Stomach (tissue), 8 donors: ENCODE measurements at regions not wholly inside any gene's neighbourhood (a gene's known extent, or its start where the extent isn't known, plus 50 kb on each side); places are given as distances from the start of the nearest gene placed in this dataset.

Experiments used
- DNase-seq, 2 donors: peaks; one replicate each; pipeline versions ENCODE4 v3.0.0 to v3.0.0-alpha.2; 2013 to 2019
- H3K27ac ChIP-seq, 5 donors: fragments of 200-600 bp in 4 of 5; sonication (generic) in 4 of 5; one replicate each; pipeline ENCODE4 v1.5.1; 2013 to 2019; ENCODE audit warnings: mild to moderate bottlenecking in 1 of 5, moderate library complexity in 1 of 5
- H3K27me3 ChIP-seq, 3 donors: fragments of 200-600 bp; sonication (generic); one replicate each; pipeline ENCODE4 v1.5.1; 2017 to 2019; ENCODE audit warnings: mixed run types in 1 of 3
- H3K36me3 ChIP-seq, 4 donors: fragments of 200-600 bp; sonication (generic); 1 replicate in 3 of 4; 2 replicates in 1 of 4; pipeline ENCODE4 v1.5.1; 2016 to 2019
- H3K4me1 ChIP-seq, 4 donors: fragments of 200-600 bp; sonication (generic); one replicate each; pipeline ENCODE4 v1.5.1; 2016 to 2019
- H3K4me3 ChIP-seq, 4 donors: fragments of 200-600 bp; sonication (generic) in 3 of 4; one replicate each; pipeline ENCODE4 v1.5.1; 2016 to 2019; ENCODE audit warnings: mild to moderate bottlenecking in 1 of 4
- H3K9me3 ChIP-seq, 4 donors: fragments of 200-600 bp; sonication (generic); one replicate each; pipeline ENCODE4 v1.5.1; 2016 to 2019
- EP300 ChIP-seq: sonication (generic); formaldehyde crosslinking; IDR thresholded peaks from one replicate; pipeline ENCODE4 v1.6.1; 2017; ENCODE audit warnings: antibody characterized with exemption
- POLR2A ChIP-seq, 4 donors: fragments of 450-650 bp; IDR thresholded peaks; one replicate each; pipeline ENCODE4 v1.6.1; 2016; ENCODE audit warnings: antibody characterized with exemption in 4 of 4, control low read depth in 2 of 4, mild to moderate bottlenecking in 1 of 4, moderate library complexity in 1 of 4
- POLR2AphosphoS5 ChIP-seq, 3 donors: sonication (generic); formaldehyde crosslinking; IDR thresholded peaks; one replicate each; pipeline ENCODE4 v1.6.1; 2016; ENCODE audit warnings: antibody characterized with exemption in 3 of 3
- WGBS, 5 donors: extraction: QIAGEN DNeasy Blood & Tissue Kit in 3 of 5; methylation state at CpG; one replicate each; pipeline versions ENCODE4 v1.1.5 to v1.1.7; 2013 to 2018; 5-methylcytosine and 5-hydroxymethylcytosine counted together
- intact Hi-C: fragments of 100-400 bp; cut with DNase I; formaldehyde crosslinking; loops from one replicate; pipeline ENCODE4 v1.15.1; 2023; ENCODE audit warnings: low total_unique reads
- TF ChIP-seq, protein P1 (sequence below), 7 experiments: fragments of 450-650 bp in 4 of 7; fragments of 200-600 bp in 3 of 7; sonication (generic) in 3 of 7; IDR thresholded peaks; one replicate each; pipeline ENCODE4 v1.5.1; 2016 to 2019; ENCODE audit warnings: antibody characterized with exemption in 7 of 7, control low read depth in 2 of 7, mild to moderate bottlenecking in 1 of 7
- donor health status: healthy with polysubstance abuse.
- donor health status: Bipolar disorder and iron deficiency.
- donor health status: healthy.

DNA sequence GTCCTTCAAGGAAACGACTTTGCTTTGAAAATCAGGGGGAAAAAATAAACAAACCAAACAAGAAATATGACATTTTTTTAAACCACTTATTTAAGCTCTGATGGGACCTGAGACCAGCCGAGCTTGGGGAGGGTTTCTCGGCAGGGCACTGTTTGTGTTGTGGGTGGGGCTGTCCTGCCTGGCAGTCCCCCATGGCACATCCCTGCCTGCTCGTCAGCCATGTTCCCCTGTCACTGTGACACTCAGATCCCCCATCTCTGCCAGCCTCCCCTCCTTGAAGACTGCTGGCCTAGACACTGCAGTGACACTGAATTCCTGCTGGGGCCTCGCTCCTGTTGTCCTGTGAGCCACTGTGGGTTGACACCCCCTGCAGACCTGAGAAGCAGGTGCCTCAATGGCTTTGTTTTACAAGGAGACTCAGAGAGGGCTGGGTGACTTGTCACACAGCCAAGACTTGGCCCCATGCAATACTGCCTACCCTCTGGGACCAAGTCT lies 95.1 kb upstream of the PTPN1 start:
- TF ChIP-seq, protein P1, sequence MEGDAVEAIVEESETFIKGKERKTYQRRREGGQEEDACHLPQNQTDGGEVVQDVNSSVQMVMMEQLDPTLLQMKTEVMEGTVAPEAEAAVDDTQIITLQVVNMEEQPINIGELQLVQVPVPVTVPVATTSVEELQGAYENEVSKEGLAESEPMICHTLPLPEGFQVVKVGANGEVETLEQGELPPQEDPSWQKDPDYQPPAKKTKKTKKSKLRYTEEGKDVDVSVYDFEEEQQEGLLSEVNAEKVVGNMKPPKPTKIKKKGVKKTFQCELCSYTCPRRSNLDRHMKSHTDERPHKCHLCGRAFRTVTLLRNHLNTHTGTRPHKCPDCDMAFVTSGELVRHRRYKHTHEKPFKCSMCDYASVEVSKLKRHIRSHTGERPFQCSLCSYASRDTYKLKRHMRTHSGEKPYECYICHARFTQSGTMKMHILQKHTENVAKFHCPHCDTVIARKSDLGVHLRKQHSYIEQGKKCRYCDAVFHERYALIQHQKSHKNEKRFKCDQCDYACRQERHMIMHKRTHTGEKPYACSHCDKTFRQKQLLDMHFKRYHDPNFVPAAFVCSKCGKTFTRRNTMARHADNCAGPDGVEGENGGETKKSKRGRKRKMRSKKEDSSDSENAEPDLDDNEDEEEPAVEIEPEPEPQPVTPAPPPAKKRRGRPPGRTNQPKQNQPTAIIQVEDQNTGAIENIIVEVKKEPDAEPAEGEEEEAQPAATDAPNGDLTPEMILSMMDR (IDR thresholded peaks at IDR 0.05), result no peak
- TF ChIP-seq POLR2A (IDR thresholded peaks at IDR 0.05) (no peak), POLR2AphosphoS5 (IDR thresholded peaks at IDR 0.05) (no peak), EP300 (no peak)
- Histone ChIP-seq H3K4me1 (peaks cover 37 to 61% (median 56%) of the 10 kb centered on the region in 4 donors), H3K27me3 (no peaks in the 10 kb centered on the region), H3K36me3 (no peaks in the 10 kb centered on the region), H3K27ac (peak overlapping the region; percentile 92 to 99 (median 97)), H3K9me3 (no peaks in the 10 kb centered on the region), H3K4me3 (no peak overlapping the region)
- 22 to 39% (median 32%) methylated on average over 5 of the region's 5 CpGs for WGBS, 5 donors
- intact Hi-C loops, result no loop called here
- peak; percentile 59 to 82 for DNase-seq

- H3K4me1 ChIP-seq, result peaks cover 37 to 61% (median 56%) of the 10 kb centered on the region in 4 donors
- H3K27ac ChIP-seq, result peak overlapping the region; percentile 92 to 99 (median 97)
- intact Hi-C loops, result no loop called here
- TF ChIP-seq, protein P1 (IDR thresholded peaks at IDR 0.05), result no peak
- TF ChIP-seq POLR2AphosphoS5 (IDR thresholded peaks at IDR 0.05) (peak; percentile 98), POLR2A (IDR thresholded peaks at IDR 0.05) (peak in 2 of 4 donors; percentile 45 to 54), EP300 (peak; percentile 100)
- no peaks in the 10 kb centered on the region for H3K36me3 ChIP-seq
- WGBS, 5 donors, result 12 to 24% (median 19%) methylated on average over 20 to 25 of the region's 25 CpGs
- H3K27me3 ChIP-seq, result no peaks in the 10 kb centered on the region
- no peak overlapping the region for H3K4me3 ChIP-seq
- no peaks in the 10 kb centered on the region for H3K9me3 ChIP-seq
- DNase-seq, result peak; percentile 96 to 100
Measured at GRCh38 chr20:50415516-50416268, 94.5 kb upstream of the PTPN1 start.

- Histone ChIP-seq H3K27me3 (no peaks in the 10 kb centered on the region), H3K4me1 (peaks cover 37 to 61% (median 55%) of the 10 kb centered on the region in 4 donors), H3K4me3 (no peak overlapping the region), H3K9me3 (no peaks in the 10 kb centered on the region), H3K27ac (peak overlapping the region; percentile 92 to 99 (median 97)), H3K36me3 (no peaks in the 10 kb centered on the region)
- no peak for TF ChIP-seq EP300
- TF ChIP-seq POLR2AphosphoS5 (IDR thresholded peaks at IDR 0.05), result no peak
- DNase-seq, result no peak
- intact Hi-C loops, result no loop called here
- WGBS, 5 donors, result 74 to 92% (median 89%) methylated on average over 14 of the region's 14 CpGs
Measured at GRCh38 chr20:50416269-50417022, 93.7 kb upstream of the PTPN1 start.

GRCh38 chr20:50417023-50417329 lies 93.2 kb upstream of the PTPN1 start:
- DNase-seq, result no peak
- intact Hi-C loops, result no loop called here
- Histone ChIP-seq H3K4me3 (no peak overlapping the region), H3K36me3 (no peaks in the 10 kb centered on the region), H3K9me3 (no peaks in the 10 kb centered on the region), H3K27ac (peak overlapping the region; percentile 92 to 99 (median 97)), H3K4me1 (peaks cover 34 to 56% (median 51%) of the 10 kb centered on the region in 4 donors), H3K27me3 (no peaks in the 10 kb centered on the region)
- WGBS, 5 donors, result 50 to 84% (median 76%) methylated on average over 1 to 5 of the region's 5 CpGs
- TF ChIP-seq, protein P1 (IDR thresholded peaks at IDR 0.05), result no peak
- TF ChIP-seq POLR2A (IDR thresholded peaks at IDR 0.05) (no peak), EP300 (no peak), POLR2AphosphoS5 (IDR thresholded peaks at IDR 0.05) (no peak)
